Left hindlimb (tissue), 1 donor: ENCODE measurements at regions not wholly inside any gene's neighbourhood (a gene's known extent, or its start where the extent isn't known, plus 50 kb on each side); places are given as distances from the start of the nearest gene placed in this dataset.

Source experiments
- DNase-seq: peaks from one replicate; pipeline ENCODE4 v3.0.0-alpha.2; 2018

DNA sequence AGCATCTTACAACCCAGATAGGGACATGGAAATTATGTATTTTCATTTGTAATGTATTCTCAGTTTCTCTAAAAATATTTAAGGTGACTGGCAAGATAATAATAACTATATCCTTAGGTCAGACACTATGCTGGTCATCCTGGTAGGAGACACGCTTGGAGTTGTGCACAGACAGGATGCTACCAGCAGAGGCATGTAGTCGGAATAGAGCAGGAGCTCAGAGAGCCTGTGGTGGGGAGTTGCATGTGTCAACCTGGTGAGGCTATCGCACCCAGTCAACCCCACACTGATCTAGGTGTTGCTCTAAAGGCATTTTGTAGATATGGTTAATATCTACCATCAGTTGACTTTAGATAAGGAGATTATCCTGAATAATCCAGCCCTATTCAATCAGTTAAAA is 318.5 kb downstream of the MIAT start:
- no peak for DNase-seq

DNA sequence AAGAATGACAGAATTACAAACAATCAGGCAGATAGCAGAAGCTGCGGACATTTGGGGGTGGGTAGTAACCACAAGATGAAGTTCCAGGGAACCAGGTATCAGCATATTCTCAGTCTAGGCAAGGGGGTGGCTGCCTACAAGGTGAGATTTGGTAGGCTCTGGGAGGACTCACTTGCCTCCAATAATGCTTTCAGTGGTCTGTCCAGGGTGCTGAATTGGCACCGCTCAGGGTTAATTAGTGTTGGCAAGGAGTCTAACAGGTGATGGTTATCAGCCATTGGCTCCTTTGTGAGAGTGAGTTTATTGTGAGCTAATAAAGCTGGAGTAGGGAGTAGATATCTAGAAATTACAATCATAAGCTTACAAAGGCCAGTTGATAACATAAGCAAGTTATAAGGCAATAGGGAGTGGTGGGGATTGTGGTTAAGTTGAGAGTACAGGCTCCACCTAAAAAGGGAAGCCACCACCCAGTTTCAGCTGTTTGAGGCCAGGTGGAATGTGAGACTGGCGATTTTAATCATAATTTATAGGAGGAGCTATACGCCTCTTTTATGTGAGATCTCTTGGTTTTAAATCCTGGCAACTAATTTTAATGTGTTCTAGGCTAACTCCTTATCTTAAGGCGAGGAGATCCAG is 320.5 kb downstream of the MIAT start:
- no peak for DNase-seq

DNA sequence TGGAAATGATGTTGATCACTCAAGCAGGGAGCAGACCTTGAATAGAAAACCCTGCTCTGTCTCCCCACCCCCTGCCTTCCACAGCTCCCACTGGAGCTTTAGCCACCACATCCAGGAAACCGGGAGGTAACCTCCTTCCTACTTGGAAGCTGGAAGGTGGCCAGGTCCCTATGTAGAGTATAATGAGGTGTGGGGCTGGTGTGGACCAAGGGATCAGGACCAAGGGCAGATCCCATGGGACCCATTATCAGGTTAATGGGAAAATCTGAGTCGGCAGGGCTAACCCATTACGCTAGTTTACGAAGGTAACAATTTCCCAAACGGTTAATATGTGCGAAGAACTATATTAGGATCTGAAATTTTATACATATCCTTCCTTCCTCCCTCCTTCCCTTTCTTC is 321.9 kb downstream of the MIAT start:
- DNase-seq = no peak

DNA sequence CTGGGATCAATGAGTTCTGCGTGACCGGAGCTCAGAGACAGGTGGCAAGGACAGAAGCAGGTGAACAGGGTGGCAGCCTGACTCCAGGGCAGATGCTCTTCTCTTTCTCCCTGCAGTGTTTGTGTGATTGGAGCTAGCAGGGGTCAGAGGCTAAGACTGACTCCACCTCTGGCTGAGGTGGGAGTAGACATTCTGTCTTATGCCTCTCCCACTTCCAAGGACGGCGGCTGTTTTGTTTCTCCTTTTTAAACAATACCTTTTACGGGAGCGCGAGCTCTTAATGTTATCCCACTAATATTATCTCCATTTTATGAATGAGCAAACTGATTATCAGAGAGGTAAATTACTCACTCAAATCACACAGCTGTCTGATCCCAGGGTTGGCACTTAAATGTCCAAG is 323.7 kb downstream of the MIAT start:
- no peak for DNase-seq

DNA sequence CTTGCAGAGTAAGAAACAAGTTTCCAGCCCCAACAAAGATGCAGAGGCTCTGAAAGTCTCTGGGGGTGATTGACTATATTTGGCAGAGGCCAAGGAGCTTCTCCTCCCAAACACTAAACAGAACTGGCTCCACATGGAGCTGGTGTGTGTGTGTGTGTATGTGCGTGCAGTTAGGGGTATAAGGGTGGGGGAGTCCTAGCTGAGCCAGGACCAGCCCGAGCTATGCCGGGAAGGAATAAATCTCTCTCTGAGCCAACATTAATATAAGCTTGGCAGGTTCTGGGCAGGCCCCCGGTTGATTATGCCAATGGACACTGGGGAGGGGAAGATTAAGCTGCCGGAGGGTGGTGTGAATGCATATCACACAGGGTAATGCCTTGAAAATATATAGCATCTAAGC is 324.2 kb downstream of the MIAT start:
- DNase-seq = peak; percentile 55

DNA sequence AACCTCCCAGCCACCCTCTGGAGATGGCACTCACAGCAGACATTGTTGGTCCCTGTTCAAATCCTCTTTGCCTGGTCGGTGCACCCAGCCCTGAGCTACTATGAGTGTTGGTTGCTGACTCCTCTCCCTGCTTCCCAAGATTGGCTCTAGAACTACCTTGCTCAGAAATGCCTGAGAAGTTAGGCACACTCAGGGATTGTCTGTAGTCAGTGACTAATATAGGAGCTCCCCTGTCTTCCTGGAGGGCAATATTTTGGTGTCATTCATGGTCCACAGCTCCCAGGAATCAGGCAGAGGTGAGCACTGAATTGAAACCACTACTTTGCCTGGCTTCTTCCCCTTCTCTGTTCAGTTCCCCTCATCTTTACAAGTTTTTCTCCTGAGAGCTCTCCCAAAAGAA is 325.9 kb downstream of the MIAT start:
- DNase-seq = no peak

DNA sequence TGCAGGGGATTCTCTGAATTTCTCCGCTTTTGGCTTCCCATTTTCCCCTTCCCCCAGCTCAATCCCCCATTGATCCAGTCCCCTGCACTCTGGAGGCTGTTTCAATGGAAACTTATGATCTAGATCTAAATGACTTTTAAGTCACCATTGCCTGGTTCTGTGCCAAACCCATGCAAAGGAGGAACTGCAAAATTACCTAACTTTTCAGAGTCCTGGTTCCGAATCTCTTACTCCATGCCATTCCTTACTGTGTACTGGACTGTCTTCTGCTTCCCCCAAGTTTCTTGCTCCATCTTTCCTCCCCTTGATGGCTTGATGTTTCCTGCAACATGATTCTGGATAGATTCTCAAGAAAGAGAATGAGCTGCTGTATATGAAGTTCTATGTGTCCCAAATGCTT is 327.8 kb downstream of the MIAT start:
- DNase-seq = no peak

DNA sequence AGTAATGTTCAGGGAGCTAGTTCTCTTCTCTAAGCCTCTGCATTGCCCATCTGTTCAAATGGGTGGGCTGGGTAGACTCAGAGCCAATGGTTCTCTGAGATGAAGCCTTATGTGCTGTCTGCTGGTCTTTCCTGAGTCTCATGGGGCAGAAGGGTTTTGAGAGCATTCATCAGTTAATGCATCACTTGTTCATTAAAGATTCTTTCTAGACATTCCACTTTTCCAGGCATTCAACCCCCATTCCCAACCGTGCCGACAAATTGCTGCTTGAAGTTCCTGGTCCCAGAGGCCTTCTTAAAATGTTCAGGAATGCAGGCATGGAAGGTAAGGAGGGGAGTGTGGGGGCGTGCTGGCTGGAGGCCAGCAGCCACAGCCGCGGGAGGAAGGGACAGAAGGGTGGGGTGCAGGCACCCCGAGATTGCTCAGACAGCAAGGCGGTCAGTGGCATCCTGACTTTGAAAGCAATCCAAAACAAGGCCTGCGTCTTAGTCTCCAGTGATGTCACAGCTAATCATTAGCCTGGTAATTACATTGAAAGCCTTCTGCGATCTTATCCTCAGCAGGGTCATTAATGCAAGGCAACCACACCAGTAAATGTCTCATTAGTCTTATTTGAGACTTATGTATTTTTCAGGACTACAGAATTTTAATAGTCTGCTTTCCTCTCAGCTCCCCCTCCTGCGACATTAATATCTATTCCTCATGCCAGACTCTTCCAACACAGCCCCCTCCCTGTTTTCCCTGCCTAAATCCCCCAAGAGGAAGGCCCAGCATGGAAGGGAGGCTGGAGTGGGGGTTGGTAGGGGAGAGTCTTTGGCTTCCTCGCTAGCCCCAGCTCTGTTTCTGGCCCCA is 328.8 kb downstream of the MIAT start:
- peak; percentile 84 for DNase-seq

DNA sequence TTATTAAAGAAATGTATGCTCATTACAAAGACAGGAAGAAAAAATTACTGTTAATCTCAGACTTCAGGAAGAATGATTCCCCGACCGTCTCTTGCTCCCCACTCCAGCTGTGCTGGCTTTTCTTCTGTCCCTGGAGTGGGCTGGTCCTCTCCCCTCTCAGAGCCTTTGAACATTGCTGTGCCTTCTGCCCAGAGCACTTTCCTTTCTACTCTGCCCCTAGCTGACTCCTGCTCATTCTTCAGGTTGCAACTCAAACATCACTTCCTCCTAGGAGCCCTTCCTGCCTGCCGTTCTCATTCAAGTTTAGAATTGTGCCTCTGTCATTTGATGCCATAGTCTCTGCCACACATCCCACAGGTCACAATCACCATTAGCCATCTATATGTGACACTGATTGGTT is 329.5 kb downstream of the MIAT start:
- DNase-seq = no peak

DNA sequence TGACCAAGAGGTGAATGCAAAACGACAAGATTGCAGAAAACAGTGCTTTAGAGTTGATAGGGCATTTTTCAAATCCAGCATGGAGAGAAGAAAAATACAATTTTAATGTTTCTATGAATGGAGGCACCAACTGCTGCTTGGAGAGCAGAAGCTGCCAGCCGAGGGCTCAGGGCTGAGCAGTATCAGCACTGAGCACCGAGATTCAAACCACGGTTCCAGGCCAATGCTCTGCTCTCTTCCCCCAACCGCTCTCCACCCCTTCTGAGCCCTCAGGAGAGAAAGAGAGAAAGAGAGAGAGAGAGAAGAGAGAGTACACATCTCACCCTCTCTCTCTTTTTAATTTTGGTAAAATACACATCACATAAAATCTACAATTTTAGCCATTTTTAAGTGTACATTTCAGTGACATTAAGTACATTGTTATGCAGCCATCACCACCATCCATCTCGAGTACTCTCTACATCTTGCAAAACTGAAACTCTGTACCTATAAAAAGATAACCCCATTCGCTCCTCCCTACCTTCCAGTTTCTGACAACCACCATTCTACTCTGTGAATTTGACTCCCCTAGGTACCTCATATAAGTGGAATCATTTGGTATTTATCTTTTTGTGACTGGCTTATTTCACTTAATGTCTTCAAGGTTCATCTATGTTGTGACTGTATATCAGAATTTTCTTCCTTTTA is 333.3 kb downstream of the MIAT start:
- no peak for DNase-seq

DNA sequence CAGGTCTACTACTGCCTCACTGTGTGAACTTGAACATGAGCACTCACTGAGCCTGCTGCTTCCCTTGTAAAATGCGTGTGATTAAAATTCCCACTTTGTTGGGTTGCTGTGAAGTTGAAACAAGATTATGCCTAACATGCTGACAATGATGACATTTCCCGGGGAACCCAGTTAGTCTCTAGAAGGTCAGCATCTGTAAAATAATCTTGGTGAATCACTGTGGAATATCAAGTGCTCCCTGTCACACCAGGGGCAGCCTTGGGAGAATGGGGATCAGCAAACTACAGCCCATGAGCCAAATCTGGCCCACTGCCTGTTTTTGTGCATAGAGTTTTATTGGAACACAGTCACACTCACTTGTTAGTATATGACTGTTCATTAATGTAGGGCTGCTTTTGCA is 335.2 kb downstream of the MIAT start:
- no peak for DNase-seq

DNA sequence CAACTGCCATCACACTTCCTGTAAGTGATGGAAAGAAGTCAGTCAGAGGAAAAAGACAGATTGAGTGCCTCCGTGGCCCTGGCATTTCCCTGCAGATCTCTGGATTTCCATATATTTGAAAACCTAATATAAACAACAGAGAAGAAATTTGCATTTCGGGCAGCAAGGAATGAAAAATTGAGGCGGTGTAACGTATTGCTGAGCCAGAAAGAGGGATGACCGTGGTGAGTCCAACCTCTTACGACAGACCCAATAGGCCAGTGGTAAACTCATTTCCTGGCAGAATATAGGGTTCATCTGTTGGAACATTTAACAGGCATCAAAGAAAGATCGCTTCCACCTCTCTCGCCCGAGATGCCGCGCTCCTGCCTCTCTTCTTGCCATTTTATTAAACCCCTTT is 336.5 kb downstream of the MIAT start:
- peak; percentile 40 for DNase-seq

DNA sequence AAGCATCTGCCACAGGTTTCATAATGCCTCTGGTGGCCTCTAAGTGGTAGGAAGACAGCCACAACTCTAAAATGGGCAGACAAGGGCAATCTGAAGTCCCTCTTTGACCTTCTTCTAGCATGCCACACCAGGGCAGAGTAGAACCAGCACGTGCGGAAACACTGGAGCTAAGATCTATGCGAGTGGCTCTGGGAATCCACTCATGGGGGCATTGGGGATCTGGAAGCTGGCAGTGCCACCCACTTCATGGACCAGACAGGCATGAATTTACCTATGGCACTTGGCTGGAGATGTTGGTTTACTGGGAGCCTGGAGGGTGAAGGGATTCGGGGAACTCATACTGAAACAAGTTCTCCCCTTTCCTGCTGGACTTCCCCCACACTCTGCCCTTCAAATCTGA is 337.4 kb downstream of the MIAT start:
- no peak for DNase-seq

DNA sequence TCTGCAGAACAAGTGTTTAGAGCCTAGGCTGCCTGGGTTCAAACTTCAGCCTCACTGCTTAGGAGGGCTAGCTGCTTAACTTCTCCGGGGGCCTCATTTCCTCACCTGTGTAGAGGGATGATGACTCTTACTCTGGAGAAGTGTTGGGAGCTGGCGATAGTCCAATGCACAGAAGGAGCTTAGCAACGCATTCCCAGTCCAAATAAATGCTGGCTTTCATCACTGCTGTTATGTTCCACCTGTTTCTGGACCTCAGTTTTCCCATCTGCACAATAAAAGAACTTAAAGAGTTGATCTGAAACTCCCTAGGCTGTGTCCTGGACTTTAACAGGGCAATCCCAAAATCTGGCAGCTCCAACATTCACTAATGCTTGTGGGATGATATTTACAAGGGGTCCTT is 337.8 kb downstream of the MIAT start:
- DNase-seq = peak; percentile 47

DNA sequence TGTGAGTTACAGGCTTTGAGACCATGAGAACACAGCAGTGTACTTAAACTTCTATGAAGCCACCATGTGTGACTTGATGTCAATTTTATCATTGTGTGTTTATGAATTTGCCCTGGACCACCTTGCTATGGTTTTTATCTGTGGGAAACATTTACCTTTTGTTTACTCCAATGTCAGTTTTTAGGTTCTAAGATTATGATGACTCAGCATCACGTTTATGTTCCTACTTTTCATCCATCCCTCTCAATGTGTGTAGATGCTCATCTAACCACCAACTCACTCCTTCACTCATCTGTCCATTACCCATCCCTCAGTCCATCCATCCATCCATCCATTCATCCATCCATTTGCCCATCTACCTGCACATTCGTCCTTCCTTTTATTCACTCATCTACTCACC is 338.8 kb downstream of the MIAT start:
- DNase-seq = no peak

DNA sequence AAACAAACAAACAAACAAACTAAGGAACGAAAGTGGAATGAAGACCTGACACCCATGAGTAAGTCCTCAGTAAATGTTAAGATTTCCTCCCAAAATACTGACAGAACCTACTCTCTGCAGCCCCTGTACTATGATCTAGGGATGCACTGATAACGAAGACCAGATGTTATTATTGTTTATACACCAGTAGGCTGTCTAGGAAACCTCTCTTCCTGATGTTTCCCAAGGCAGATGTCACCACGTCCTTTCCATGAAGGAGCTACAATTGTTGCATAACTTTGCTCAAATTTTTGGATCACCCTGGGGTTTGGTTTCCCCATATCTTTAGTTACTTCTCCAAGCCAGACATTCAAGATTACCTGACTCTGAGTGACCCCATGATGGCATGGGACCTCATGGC is 340.7 kb downstream of the MIAT start:
- no peak for DNase-seq

DNA sequence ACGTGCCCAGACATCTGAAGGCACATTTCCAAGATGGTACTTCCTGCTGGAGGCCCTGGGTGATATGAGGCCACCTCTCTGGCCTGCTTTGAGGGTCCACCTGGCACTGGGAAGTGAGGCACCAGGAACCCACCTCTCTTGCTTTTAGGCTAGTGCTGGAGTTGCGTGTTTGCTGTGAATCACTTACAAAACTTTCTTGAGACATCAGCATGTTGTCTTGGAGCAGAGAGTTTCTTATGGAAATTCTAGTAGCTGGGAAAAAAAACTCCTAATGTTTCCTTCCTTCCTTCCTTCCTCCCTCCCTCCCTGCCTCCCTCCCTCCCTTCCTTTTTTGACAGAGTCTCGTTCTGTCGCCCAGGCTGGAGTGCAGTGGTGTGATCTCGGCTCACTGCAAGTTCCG is 341.3 kb downstream of the MIAT start:
- DNase-seq = no peak

DNA sequence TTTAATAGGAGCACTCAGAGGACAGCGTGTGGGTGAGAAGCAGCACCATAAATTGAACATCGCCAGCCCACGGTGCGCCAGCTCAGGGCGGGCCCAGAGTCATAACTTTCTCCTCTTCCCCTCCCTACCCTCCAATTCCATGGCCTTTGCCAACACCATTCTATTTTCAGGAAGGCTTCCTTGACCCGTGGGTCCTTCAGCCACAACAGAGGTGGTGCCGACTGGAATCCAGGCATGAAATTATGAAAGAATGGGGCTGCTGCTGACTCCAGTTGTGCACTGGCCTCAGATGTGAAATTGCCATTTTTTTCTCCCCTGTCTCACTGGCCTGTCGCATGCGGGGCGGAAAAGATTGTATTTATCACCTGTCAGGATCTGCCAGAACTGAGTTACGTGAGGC is 345.9 kb downstream of the MIAT start:
- DNase-seq = no peak

DNA sequence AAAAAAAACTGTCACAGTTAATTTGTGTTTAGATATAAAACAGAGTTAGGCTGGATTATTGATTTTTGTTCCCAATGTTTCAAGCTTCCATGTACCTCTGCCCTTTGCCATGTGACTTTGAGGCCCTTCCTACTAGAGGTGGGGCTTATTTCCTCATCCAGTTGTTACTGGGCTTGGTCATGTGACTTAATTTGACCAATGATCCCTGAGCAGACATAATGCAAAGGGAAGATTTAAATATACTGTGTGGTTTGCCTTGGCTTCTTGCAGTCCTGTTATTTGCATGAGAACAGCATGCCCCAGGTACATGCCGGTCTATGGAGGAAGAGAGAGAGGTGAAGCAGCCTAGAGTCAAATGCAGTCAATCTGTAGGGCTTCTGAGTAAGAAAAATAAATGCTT is 347.0 kb downstream of the MIAT start:
- no peak for DNase-seq

DNA sequence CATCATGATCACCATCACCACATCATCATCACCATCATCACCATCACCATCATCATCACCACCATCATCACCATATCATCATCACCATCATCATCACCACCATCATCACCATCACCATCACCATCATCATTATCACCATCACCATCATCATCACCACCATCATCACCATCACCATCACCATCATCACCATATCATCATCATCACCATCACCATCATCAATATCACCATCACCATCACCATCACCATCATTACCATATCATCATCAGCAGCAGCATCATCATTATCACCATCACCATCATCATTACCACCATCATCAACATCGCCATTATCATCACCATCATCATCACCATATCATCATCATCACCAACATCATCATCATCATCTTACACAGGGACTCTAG is 351.1 kb downstream of the MIAT start:
- no peak for DNase-seq

DNA sequence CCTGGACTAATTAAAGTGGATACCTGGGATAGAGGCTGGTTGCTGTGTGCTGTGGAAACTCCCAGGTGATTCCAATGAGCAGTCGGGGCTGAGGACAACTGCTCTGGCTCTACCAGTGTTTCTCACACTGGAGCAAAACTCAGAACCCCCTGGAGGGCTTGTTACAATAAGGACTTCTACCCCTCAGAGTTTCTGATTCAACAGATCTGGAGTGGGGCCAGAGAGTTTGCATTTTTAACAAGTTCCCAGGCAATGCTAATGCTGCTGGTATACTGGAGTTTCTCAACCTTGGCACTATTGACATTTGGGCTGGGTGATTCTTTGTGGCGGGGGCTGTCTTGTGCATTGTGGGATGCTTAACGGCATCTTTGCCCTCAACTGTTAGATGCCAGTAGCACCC is 353.7 kb downstream of the MIAT start:
- no peak for DNase-seq

DNA sequence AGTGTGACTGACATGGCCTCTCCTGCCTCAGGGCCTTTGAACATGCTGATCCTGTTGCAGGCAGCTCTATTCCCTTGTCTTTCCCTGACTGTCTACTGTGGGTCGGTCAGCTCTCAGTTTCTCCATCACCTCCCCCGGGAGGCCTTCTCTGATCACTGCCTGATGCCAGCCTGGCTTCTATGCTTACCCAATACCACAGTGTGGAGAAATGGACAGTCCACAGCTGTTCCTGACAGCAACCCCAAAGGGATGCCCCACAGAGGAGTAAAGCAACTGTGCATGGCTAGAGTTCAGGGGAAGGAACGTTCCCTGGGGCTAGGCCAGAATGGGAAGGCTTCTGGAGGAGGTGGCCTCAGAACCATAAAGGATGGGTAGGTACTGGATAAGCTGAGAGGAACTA is 354.3 kb downstream of the MIAT start:
- no peak for DNase-seq

DNA sequence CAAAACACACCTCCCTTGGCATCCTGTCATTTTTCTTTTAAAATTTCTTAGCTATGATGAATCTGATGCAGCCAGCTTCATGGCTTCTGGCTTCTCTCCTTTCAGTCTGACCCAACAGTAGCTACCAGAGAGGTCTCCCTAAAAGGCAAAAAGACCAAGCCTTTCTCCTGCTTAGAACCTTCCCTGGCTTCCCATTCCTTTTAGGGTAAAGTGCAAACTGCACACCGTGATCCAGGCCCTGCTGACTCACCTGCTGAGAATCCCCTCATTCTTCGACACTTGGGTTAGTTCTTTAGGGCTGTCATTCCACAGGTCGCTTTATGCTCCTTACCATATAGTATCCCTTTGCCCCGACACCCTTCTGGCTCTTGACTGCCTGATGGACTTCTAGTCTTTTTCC is 362.4 kb downstream of the MIAT start:
- DNase-seq = no peak

DNA sequence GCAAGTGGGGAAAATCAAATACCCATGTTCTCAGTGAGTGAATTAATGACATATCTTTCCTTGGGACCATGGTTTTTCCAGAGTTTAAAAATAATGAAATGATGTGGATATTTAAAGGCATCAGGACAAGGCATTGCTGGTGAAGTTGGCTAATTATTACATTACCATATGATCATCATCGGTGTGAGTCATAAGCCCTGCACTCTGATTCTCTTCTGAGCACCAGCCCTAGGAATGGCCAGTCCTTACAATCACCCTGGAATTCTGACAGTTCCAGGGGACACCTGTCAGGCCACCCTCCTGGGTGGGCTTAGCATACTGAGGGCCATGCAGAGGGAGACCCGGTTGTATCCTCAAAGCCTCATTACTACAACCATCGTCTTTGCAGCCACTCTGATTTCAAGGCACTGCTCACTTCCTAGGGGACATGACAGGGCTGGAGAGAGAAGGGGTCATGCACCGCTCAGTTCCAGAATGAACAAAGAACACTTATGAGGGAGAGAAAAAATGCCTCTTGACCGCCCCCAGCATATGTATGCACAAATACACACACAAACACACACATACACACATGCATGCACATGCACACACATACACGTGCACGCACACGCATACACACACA is 365.0 kb downstream of the MIAT start:
- no peak for DNase-seq
